ENCODE measurements at regions not wholly inside any gene's neighbourhood (a gene's known extent, or its start where the extent isn't known, plus 50 kb on each side); places are given as distances from the start of the nearest gene placed in this dataset.
"Not testable (repeated sequence)": the region's sequence is repeated elsewhere in the genome, so short reads cannot be mapped to it uniquely, and the experiment has no call there.

DNA sequence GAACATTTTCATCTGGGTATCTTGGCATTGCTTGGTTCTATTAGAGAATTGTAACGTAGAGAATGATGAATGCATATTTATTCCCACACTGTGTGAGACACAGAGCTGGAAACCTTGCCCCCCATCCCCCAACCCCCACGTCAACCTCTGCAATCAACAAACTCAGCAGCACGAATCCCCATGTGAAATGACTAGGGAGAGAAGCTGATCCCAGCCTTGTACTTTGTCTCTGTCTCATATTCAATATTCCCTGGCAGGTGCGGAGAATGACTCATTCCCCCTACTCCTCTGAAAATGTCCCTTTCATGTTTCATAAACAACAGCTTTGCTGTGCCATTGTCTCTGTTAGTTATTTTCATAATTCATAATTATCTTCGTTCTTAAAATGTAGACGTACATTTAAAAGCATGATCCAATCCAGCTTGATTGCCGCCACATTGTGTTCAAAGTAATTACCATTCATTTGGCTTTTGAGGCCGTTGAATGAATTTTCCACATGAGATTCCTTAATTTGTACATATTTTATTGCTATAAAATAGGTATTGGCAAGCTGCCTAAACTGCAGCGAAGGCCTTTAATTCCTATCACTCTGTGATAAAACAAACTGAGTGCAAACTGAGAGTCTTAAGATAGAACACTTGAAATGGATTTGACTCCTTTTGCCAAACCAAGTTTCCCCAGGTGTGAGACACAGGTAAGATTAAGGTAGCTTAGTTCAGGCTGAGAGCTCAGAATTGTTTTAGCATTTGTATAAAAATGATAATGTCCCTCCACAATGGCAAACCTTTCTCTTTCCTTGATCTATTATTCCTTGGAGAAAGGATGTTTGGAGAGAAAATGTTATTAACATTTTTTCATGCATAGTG is 920.2 kb downstream of the TYW1 start:
- no peak for DNase-seq (ENCODE audit: low spot score)

DNA sequence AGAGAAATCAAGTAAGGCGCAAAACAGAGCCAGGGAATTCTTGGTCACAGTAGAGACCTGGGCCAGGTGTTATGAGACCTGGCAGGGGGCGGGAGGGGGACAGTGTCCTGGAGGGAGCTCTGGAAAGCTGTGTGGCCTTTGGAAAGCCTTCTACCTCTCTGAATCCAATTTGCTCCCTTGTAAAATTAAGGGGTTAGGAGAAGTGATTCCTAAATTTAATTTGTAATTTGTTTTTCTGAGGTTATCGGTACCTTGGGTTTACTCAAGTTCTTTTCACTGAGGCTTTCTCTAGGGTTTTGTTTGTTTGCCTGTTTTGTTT is 920.8 kb downstream of the TYW1 start:
- no peak for DNase-seq (ENCODE audit: low spot score)

DNA sequence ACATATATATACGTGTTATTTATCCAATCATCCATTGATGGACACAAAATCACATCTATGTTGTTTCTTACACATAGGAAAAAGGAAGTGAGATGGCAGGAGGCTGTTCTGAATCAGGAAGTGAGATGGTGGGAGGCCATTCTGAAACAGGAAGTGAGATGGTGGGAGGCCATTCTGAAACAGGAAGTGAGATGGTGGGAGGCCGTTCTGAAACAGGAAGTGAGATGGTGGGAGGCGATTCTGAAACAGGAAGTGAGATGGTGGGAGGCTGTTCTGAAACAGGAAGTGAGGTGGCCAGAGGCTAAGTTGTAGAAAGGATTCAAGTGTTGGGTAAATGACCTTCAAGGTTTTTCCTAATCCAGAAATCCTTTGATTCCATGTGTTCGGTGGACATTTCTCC is 921.5 kb downstream of the TYW1 start:
- no peak for DNase-seq (ENCODE audit: low spot score)

DNA sequence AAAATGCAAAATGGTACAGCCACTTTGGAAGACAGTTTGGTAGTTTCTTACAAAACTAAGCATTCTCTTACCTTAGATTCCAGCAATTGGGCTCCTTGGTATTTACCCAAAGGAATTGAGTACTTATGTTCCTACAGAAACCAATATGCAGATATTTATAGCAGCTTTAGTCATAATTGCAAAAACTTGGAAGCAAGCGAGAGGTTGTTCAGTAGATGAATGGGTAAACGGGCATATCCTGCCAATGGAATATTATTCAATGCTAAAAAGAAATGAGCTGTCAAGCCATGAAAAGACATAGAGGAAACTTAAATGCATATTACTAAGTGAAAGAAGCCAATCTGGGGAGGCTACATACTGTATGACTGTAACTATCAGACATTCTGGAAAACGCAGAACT is 926.7 kb downstream of the TYW1 start:
- DNase-seq (ENCODE audit: low spot score) = no peak

DNA sequence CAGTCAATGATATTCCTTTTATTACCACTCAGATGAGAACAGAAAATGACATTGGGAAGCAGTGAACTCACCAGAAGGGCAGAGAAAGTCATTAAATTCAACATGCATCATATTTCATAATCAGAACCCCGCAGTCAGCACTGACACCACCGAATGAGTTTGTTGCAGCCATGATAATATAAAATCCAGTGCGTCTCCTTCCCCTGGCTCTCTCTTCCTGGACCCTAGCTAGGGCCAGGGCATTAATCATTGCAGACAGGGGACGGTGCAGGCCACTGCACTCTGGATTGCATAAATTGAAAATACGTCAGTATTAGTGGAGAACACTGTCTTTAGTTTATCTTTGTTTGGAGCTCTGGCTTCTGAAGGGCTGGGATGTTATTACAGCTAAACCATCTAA is 931.5 kb downstream of the TYW1 start:
- DNase-seq (ENCODE audit: low spot score) = no peak

DNA sequence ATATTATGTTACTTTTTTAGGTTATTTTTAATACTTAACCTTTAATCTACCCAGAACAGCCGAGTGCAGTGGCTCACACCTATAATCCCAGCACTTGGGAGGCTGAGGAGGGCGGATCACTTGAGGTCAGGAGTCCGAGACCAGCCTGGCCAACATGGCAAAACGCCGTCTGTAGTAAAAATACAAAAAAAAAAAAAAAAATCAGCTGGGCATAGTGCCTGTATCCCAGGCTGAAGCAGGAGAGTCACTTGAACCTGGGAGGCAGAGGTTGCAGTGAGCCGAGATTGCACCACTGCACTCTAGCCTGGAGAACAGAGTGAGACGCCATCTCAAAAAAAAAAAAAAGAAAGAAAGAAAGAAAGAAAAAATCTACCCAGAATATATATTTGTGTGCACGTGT is 939.8 kb downstream of the TYW1 start:
- not testable (repeated sequence) for DNase-seq (ENCODE audit: low spot score)

DNA sequence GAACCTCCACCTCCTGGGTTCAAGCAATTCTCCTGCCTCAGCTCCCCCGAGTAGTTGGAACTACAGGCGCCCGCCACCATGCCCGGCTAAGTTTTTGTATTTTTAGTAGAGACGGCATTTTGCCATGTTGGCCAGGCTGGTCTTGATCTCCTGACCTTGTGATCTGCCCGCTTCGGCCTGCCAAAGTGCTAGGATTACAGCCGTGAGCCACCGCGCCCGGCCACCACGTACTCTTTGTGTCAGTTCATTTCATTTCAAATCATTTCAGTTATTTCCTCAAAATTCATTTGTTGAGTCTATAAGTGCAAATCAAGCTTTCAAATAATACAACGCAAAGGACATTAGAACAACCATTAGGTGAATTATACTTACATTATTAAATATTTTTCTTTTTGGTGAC is 943.8 kb downstream of the TYW1 start:
- DNase-seq (ENCODE audit: low spot score) = no peak

DNA sequence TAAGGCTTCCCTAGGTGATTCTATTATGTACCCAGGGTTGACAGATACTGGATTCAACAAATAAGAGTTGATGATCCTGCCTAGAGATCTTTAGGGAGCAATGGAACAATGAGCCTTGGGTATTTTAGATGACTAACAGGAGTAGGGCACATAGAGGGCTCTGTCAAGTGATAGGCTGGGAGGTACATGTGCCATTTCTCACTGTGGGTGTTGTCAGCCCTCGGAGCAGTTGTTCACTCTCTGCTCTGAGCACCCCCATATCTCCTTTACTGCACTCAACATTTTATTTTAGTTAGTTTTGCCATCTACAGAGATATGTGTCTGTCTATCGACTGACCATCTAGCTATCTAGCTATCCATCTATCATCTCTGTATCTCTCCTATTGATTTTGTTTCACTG is 950.6 kb downstream of the TYW1 start:
- DNase-seq (ENCODE audit: low spot score) = no peak

DNA sequence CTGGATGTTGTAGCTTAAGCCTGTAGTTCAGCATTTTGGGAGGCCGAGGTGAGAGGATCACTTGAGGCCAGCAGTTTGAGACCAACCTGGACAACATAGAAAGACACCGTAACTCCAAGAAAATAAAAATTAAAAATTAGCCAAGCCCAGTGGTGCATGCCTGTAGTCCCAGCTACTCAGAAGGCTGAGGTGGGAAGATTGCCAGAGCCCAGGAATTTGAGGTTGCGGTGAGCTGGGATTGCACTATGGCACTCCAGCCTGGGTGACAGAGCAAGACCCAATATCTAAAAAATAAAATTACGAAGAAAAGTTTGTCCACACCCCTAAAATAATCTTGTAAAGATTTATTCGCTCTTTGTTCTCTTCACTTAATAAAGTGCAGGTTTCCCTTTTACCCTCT is 951.0 kb downstream of the TYW1 start:
- DNase-seq (ENCODE audit: low spot score) = no peak

DNA sequence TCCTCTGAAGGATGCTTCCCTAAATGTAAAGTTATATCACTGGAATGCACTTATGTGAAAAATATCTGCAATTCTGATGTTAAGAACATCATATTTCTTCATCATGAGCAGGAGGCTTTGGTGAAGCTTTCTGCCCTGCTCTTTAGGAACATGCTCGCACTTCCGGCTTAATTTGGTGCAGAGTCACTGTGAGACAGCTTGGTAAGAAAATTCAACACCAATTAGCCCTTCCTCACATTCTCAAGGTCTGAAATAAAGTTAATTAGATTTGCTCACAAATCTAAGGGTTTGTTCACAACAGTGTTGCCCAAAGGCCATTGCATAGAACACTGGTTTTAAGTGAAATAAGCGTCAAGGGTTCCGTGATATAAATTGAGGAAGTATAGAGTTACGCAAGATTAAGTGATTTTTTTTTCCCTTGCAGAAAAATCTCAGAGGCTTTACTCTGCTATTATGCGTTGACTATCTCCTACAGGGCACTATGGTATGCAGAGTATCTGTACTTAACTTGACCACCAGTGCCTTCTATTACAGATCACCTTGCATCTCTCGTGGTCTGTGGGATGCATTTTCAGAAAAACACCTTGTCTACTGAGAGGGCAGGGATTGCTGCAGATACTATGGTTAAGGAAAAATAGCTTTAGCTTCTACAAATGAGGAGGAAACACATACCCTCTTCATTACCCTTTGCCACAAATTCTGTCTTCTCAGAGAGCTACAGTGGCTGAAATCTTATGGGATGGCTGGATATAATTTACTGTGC is 953.9 kb downstream of the TYW1 start:
- DNase-seq (ENCODE audit: low spot score) = no peak

DNA sequence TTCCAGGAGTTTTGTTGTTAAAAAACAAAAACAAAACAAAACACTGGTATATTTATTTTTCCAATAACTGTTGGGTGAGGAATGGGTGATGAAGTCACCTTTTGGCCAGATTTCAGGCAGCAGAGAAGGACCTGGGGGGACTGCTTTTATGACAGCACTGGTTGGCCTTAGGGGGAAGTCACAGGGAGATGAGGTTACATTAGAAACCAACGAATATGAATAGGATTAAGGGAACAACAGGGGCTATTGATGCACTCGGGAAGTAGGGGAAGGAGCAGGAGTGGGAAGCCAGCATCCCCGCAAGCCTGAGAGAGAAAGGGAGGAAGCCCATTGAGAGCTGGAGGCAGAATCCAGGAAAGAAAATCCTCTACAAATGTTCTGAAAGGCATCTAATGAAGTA is 958.4 kb downstream of the TYW1 start:
- no peak for DNase-seq (ENCODE audit: low spot score)

DNA sequence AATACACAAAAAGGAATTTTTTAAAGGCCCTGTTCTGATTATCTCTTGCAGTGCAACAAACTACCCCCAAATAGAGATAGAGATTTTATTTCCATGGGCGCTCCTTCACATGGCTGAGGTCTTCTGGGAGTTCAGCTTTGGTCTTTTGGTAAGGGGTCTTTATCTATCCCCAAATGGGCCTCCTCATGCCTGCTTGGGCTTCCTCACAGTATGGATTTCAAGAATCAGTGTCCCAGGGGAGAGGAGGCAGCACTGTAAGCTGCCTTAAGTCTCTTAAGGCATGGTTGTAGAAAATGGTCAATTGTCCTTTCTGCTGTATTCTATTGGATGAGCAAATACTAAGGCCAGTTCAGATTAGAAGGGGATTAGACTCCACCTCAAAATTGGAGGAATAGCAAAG is 966.2 kb downstream of the TYW1 start:
- DNase-seq (ENCODE audit: low spot score) = no peak

DNA sequence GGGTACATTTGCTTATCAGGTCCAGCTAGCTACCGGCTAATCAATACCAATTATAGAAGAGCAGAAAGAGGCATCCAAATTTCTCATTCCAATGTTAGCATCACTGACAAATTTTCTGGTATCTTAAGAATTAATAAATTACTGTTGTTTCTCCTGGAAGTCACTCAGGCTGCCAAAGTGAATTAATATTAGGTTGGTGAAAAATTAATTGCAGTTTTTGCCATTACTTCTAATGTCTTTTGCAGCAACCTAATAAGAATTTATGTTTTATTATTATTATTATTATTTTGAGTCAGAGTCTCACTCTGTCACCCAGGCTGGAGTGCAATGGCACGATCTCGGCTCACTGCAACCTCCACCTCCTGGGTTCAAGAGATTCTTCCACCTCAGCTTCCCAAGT is 979.9 kb downstream of the TYW1 start:
- DNase-seq (ENCODE audit: low spot score) = no peak

DNA sequence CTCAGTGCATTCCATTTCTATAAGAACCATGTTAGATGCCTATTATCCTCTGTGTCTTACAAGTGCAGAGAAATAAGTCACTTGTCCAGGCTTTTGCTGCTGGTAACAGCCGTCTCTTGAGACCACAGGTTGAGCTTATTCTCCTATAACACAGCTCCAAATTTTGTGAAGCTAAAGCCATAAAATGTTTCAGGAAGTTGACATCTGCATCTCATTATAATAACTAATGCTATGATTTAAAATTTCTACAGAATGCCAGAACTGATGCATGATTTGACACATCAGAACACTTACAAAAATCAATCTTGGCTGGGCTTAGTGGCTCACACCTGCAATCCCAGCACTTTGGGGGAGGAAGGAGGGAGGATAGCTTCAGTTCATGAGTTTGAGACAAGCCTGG is 986.9 kb downstream of the TYW1 start:
- DNase-seq (ENCODE audit: low spot score) = no peak

DNA sequence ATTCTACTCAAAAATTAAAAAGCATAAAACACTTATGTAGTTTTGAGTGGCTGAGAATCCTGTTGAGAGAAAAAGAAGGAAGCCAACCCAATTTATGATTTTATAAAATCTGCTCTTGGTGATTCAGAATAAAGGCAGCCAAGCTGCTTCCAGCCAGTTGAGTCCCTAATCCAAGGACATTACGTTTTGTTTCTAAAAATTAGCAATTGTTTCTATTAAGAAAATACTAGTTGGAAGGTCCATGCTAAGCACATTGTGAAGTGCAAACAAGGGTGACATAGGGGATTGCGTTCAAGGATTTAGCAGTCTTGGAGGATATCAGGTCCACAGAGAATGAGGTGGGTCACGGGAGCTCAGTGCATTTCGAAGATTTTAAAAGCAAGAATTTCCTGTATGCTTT is 987.7 kb downstream of the TYW1 start:
- DNase-seq (ENCODE audit: low spot score) = no peak

DNA sequence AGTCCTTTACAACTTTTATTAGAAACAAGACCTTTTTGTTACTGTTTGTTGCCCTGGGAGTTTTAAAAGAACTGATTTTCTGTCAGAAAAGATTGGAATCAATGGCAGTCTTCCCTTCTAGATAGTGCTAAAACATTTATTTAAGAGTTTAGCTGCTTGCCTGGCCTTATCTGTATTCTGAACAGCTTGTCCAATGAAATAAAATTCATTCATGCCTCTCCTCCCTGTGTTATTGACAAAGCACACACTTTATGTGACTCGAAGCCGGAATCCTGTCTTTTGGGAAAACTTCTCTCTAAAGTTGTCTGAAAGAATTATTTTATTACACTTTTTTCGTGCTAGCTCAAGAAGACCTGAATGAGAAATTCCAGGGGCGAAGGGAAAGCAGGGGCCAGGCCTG is 992.5 kb downstream of the TYW1 start:
- no peak for DNase-seq (ENCODE audit: low spot score)

DNA sequence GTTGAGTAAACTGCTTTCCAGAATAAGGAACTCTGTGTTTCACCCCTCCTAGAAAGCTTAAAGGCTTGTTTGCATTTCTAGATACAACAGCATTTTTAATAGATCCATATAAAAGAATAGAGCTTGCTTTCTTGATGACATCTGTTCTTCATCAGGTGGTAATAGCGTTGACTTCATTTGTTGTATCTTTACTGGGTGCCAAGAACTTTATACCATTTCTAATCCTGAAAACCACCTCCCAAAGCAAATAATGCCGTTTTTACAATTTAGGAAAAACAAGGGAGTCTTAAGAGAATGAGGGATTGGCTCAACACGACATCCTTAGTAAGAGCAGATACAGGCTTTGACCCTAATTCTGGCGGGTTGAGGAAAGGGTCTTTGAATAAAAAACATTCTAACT is 993.4 kb downstream of the TYW1 start:
- DNase-seq (ENCODE audit: low spot score) = no peak

DNA sequence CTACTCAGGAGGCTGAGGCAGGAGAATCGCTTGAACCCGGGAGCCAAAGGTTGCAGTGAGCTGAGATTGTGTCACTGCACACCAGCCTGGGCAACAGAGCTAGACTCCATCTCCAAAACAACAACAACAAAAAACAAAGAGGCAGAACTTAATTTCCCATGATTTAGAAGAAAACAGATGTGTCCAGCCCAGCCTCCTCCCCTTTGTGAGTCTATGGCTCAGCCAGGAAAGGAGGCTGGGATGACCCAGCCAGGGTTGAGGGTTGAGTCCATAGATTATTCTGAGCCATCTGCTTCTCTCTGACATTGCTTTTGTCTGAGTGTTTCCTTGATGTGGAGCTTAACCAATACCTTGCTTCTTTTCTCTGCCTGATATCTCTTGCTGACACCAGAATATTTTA is 994.1 kb downstream of the TYW1 start:
- no peak for DNase-seq (ENCODE audit: low spot score)

DNA sequence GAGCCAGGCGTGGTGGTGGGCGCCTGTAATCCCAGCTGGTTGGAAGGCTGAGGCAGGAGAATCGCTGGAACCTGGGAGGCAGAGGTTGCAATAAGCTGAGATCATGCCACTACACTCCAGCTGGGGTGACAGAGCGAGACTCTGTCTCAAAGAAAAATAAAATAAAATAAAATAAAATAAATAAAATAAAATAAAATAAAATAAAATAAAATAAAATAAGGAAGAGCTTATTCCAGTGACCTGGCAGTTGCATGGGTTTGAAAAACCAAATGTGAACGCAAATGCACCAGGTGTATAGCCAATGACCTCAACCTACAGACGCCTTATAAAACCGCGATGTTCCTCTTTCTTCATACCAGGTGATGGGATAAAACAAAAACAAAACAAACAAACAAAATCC is 995.7 kb downstream of the TYW1 start:
- DNase-seq (ENCODE audit: low spot score) = no peak

DNA sequence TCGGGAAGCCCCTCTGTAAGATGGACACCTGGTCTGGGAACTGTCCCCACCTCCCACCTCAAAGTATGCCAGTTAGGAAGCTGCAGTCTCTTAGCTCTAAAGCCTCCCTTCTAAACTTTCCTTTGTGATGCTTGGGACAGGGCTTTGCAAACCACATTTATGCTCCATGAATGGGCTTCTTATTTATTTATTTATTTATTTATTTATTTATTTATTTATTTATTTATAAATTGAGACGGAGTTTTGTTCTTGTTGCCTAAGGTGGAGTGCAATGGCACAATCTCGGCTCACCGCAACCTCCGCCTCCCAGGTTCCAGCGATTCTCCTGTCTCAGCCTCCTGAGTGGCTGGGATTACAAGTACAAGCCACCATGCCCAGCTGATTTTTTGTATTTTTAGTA is 1009.4 kb downstream of the TYW1 start:
- no peak for DNase-seq (ENCODE audit: low spot score)

DNA sequence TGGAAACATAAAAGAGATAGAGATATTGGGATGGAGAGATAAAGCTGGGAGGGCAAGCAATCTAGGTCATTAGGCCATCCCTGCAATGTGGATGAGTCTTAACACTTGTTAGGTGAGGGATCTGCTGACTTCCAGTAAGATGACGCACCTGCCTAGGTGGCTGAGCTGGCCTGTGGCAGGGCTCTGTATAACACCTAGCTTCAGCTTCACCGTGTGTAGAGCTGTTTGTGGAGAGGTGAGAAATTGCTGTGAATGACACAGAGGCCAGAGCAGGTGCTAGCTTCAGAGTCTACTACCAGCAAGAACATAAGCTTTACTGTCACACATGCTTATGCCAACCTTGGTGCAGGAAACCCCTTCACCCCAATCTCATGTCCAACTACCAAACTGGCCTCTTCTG is 1010.0 kb downstream of the TYW1 start:
- DNase-seq (ENCODE audit: low spot score) = no peak

DNA sequence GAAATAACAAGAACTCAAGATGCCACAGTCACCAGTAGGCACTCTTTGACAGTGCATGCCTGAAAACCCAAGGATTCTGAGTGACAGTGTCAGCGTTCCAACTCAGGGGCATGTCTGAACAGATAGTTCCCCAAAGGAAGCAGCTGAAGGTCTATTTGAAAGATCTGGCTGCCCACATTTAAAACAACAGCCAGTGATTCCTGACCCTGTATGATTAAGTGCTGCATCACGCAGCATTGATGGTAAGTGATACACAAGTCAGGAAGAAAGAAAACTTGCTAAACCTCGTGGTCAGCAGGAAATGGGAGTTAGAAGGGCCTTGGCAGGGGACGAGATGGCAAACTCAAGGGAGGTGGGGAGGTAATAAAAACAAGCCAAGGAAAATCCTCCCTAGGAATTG is 1013.1 kb downstream of the TYW1 start:
- DNase-seq (ENCODE audit: low spot score) = no peak

DNA sequence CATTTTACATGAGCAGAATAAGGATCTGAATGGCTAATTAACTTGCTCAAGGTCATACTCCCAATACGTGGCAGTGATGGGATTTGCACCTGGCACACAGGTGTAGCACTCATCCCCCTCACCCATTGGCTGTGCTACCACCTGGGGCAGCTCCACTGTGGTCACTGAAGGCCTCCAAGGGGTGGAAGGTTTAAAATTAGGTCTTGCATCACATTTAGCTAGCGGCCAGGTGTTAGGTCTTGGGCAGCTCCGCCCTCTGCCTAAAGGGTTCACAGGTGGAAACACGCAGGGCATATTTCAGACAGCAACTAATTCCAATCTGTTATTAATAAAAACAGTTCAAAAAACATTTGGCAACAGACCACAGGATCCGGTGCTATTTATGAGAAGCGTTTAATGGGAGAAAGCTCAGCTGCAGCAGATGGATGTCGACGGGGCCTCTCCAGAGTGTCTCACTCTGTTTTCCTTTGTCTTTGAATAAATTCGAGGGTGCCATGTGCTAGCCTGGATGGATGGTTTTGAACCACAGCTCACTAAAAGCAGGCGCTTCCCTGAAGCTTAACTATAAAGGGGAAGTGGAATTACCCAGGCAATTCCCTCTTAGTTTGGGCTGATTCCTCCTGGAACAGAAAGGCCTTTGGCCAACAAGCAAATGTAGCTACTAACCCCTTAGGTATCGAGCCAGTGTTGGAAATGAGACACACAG is 1017.6 kb downstream of the TYW1 start:
- DNase-seq (ENCODE audit: low spot score) = no peak

All from hematopoietic multipotent progenitor cell treated with erythropoietin and hydrocortisone succinate and interleukin-3 and kit ligand, for 15 days (in vitro differentiated cells).